Prostate gland (tissue), 2 donors: ENCODE measurements at regions not wholly inside any gene's neighbourhood (a gene's known extent, or its start where the extent isn't known, plus 50 kb on each side); places are given as distances from the start of the nearest gene placed in this dataset.

ENCODE experiments used
- DNase-seq: peaks from one replicate; pipeline ENCODE4 v3.0.0-alpha.2; 2019; ENCODE audit warnings: low spot score
- H3K27ac ChIP-seq, 2 donors: fragments of 200-600 bp; sonication (generic); 2 replicates each; pipeline ENCODE4 v1.5.1; 2017 to 2019
- H3K27me3 ChIP-seq: fragments of 200-600 bp; sonication (generic); replicated peaks from 2 replicates; pipeline ENCODE4 v1.5.1; 2019; ENCODE audit not compliant: insufficient read depth
- H3K36me3 ChIP-seq, 2 donors: fragments of 200-600 bp; sonication (generic); 1 replicate in 1 of 2; 2 replicates in 1 of 2; pipeline versions ENCODE4 v1.5.1 to v1.8.1; 2017 to 2019
- H3K4me1 ChIP-seq: fragments of 200-600 bp; sonication (generic); replicated peaks from 2 replicates; pipeline ENCODE4 v1.5.1; 2019
- H3K4me3 ChIP-seq, 2 donors: fragments of 200-600 bp; sonication (generic); 2 replicates each; pipeline ENCODE4 v1.5.1; 2017 to 2019
- H3K9me3 ChIP-seq: fragments of 200-600 bp; sonication (generic); 2 replicates; pipeline ENCODE4 v1.5.1; 2017
- POLR2A ChIP-seq: fragments of 450-650 bp; IDR thresholded peaks from one replicate; pipeline ENCODE4 v1.6.1; 2016; ENCODE audit warnings: antibody characterized with exemption, mild to moderate bottlenecking
- POLR2AphosphoS5 ChIP-seq: sonication (generic); formaldehyde crosslinking; IDR thresholded peaks from one replicate; pipeline ENCODE4 v1.6.1; 2017; ENCODE audit warnings: antibody characterized with exemption
- WGBS: methylation state at CpG from one replicate; pipeline ENCODE4 v1.1.5; 2018; 5-methylcytosine and 5-hydroxymethylcytosine counted together
- intact Hi-C: fragments of 100-400 bp; cut with DNase I; formaldehyde crosslinking; loops from one replicate; pipeline ENCODE4 v1.14.2; 2022
- TF ChIP-seq, protein P1 (sequence below), 4 experiments: fragments of 200-600 bp in 2 of 4; fragments of 450-650 bp in 2 of 4; sonication (generic) in 2 of 4; IDR thresholded peaks; 1 replicate in 3 of 4; 2 replicates in 1 of 4; pipeline ENCODE4 v1.5.1; 2016 to 2019; ENCODE audit warnings: antibody characterized with exemption in 4 of 4, mild to moderate bottlenecking in 2 of 4, moderate library complexity in 2 of 4

GRCh38 chr4:163988865-163989264, 494.4 kb downstream of the TMA16 start:
- TF ChIP-seq POLR2A (no peak), POLR2AphosphoS5 (no peak)
- TF ChIP-seq, protein P1, sequence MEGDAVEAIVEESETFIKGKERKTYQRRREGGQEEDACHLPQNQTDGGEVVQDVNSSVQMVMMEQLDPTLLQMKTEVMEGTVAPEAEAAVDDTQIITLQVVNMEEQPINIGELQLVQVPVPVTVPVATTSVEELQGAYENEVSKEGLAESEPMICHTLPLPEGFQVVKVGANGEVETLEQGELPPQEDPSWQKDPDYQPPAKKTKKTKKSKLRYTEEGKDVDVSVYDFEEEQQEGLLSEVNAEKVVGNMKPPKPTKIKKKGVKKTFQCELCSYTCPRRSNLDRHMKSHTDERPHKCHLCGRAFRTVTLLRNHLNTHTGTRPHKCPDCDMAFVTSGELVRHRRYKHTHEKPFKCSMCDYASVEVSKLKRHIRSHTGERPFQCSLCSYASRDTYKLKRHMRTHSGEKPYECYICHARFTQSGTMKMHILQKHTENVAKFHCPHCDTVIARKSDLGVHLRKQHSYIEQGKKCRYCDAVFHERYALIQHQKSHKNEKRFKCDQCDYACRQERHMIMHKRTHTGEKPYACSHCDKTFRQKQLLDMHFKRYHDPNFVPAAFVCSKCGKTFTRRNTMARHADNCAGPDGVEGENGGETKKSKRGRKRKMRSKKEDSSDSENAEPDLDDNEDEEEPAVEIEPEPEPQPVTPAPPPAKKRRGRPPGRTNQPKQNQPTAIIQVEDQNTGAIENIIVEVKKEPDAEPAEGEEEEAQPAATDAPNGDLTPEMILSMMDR (IDR thresholded peaks at IDR 0.05) = no peak
- Histone ChIP-seq H3K4me1 (no peaks in the 10 kb centered on the region), H3K27ac (no peak overlapping the region), H3K9me3 (no peaks in the 10 kb centered on the region), H3K4me3 (no peak overlapping the region), H3K27me3 (no peaks in the 10 kb centered on the region), H3K36me3 (no peaks in the 10 kb centered on the region)
- intact Hi-C loops = no loop called here
- DNase-seq = no peak
- 49% methylated on average over 6 of the region's 6 CpGs for WGBS

DNA sequence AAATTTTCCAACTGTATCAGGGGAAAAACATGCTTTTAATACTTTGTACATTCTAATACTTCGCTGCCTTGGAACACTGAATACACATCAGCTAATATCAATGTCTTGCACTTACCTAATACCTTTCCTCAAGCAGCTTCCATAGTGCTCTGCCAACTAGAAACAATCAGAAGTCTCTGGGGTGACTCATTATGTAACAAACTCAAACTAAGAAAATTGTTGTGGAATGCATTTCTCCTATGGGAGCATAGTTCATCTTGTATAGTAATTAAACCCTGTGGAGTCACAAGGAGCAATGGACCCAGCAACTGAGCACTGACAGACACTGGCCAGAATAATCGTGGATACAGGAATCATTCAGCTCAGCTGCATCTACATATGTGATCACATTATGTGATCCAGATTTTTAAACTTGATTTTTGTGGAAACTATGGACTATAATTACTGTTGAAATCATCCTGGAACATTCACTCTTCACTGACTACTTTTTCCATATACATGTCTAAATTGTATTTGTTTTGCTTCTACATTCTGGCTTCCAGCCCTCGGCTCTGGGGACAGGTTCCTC, 496.9 kb downstream of the TMA16 start:
- no peaks in the 10 kb centered on the region for H3K27me3 ChIP-seq
- 70% methylated on average over 3 of the region's 3 CpGs for WGBS

DNA sequence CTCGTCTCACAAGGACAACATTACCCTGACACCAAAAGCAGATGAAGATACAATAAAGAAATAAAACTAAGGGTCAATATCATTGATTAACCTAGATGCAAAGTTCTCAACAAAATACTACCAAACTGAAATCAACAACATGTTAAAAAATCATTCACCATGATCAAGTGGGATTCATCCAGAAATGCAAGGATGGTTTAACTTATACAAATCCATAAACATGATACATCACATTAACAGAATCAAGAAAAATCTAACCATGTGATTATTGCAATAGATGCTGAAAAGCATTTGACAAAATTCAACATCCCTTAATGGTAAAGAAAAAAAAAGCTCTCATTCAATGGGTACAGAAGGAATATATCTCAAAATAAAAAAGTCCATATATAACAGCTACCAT, 514.9 kb downstream of the TMA16 start:
- no peaks in the 10 kb centered on the region for H3K36me3 ChIP-seq
- H3K27me3 ChIP-seq = no peaks in the 10 kb centered on the region
- DNase-seq = no peak
- no peaks in the 10 kb centered on the region for H3K4me1 ChIP-seq
- intact Hi-C loops = no loop called here
- H3K9me3 ChIP-seq = no peaks in the 10 kb centered on the region
- TF ChIP-seq POLR2AphosphoS5 (no peak), POLR2A (no peak)
- TF ChIP-seq, protein P1 (IDR thresholded peaks at IDR 0.05) = no peak
- 85% methylated on average over 1 of the region's 1 CpG for WGBS
- no peak overlapping the region for H3K4me3 ChIP-seq
- no peak overlapping the region for H3K27ac ChIP-seq

More for the DNA sequence above, 496.9 kb downstream of the TMA16 start:
- TF ChIP-seq POLR2AphosphoS5 (no peak), POLR2A (no peak)
- TF ChIP-seq, protein P1 (IDR thresholded peaks at IDR 0.05) = no peak
- DNase-seq = no peak
- no peak overlapping the region for H3K27ac ChIP-seq
- no peaks in the 10 kb centered on the region for H3K36me3 ChIP-seq
- no peaks in the 10 kb centered on the region for H3K9me3 ChIP-seq
- intact Hi-C loops = no loop called here
- H3K4me1 ChIP-seq = no peaks in the 10 kb centered on the region
- H3K4me3 ChIP-seq = no peak overlapping the region

DNA sequence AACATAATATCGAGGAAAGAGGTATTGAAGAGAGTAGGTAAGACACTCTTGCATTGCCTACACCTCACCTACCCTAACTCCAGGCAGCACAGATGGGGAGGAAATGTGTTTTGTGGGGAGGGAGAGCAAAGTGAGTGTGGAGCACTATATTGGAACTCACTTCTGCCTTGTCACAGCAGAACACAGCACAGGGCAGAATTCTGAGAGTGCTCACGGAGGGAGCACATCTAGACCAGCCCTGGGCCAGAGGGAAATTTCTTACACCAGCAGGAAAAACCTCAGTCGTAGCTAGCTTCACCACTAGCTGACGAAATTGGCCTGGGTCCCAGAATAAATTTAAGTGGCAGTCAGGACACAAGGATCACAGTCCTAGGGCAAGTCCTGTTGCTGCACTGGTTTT, 517.3 kb downstream of the TMA16 start:
- Histone ChIP-seq H3K9me3 (no peaks in the 10 kb centered on the region), H3K27ac (no peak overlapping the region), H3K36me3 (no peaks in the 10 kb centered on the region), H3K27me3 (no peaks in the 10 kb centered on the region), H3K4me3 (no peak overlapping the region), H3K4me1 (no peaks in the 10 kb centered on the region)
- intact Hi-C loops = loop anchor here (10.0 kb wide), 1 partner anchor 457 kb away; no protein-coding TSS in a partner anchor
- DNase-seq = no peak
- no peak for TF ChIP-seq POLR2A
- no peak for TF ChIP-seq POLR2AphosphoS5
- TF ChIP-seq, protein P1 (IDR thresholded peaks at IDR 0.05) = no peak
- 66% methylated on average over 4 of the region's 4 CpGs for WGBS

DNA sequence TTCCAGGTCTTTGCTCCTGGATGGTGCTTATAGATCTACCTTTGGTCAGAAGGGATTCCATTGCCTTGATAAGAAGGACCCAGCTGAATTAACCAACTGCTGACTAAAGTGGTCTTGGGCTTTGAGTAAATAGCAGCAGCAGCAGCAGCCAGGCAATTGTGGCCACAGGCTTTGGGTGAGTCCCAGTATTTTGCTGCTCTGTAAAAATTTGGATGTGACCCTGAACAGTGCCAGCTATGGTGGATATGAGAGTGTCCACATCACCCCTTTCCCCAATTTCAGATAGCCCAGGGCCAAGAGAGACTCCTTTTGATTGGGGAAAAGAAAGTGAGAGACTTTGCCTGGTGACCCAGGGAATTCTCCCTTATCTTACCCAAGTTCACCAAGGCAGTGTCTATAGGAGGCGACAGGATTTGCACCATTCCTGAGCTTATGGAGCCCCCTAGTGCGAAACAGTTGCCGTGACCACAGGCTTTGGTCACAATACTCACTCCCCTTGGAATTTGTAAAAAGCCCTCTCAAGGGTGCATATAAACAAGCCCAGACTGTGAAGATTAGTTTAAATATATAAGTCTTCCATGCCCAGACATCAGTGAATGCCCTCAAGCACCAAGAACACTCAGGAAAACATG, 518.0 kb downstream of the TMA16 start:
- intact Hi-C loops = loop anchor here (10.0 kb wide), 1 partner anchor 458 kb away; no protein-coding TSS in a partner anchor
- H3K27ac ChIP-seq = no peak overlapping the region
- TF ChIP-seq, protein P1 (IDR thresholded peaks at IDR 0.05) = peak in 2 of 4 experiments; percentile 6 to 39
- no peak for TF ChIP-seq POLR2A
- no peak for TF ChIP-seq POLR2AphosphoS5
- DNase-seq = no peak
- H3K4me3 ChIP-seq = no peak overlapping the region
- H3K27me3 ChIP-seq = no peaks in the 10 kb centered on the region
- no peaks in the 10 kb centered on the region for H3K9me3 ChIP-seq
- H3K4me1 ChIP-seq = no peaks in the 10 kb centered on the region
- no peaks in the 10 kb centered on the region for H3K36me3 ChIP-seq
- 8% methylated on average over 3 of the region's 3 CpGs for WGBS
